ENCODE measurements at regions not wholly inside any gene's neighbourhood (a gene's known extent, or its start where the extent isn't known, plus 50 kb on each side); places are given as distances from the start of the nearest gene placed in this dataset.

DNA sequence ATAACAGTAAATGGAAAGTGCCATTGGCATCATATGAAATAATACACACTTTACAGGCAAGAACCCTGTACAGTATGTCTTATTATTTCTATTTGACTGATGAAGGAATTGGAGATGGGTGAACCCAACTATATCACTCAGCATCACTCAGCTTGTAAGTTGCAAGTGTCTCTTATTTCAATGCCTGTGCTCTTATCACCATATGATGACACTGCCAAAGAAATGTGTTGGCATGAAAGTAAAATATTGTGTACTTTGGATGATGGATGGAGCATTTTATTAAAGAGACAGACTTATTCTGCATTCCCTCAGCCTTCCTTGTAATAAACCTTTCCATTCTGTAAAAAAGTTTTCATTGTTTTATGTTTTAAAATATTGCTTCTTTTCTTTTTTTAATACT, 927.5 kb upstream of the VRK2 start:
- TF ChIP-seq POLR2A (IDR thresholded peaks at IDR 0.05; ENCODE audit: low read length) (no peak), GATA1 (IDR thresholded peaks at IDR 0.05; ENCODE audit: low read depth, low read length) (no peak)

All from erythroblast (primary cell).